NCI-H446 treated with DMSO at 0.1 percent for 48 hours (cell line): ENCODE measurements at regions not wholly inside any gene's neighbourhood (a gene's known extent, or its start where the extent isn't known, plus 50 kb on each side); places are given as distances from the start of the nearest gene placed in this dataset.
"Not testable (repeated sequence)": the region's sequence is repeated elsewhere in the genome, so short reads cannot be mapped to it uniquely, and the experiment has no call there.

Source experiments
- DNase-seq: peaks from one replicate; lab custom pipeline; 2025; lab: John Stamatoyannopoulos, UW

- no peak for DNase-seq
These were observed 1384.4 kb upstream of the PCDH10 start for GRCh38 chr4:131764730-131765129.

- DNase-seq: not testable (repeated sequence)
These were observed 1374.7 kb upstream of the PCDH10 start for GRCh38 chr4:131774382-131774781.

GRCh38 chr4:131810565-131810964, 1338.5 kb upstream of the PCDH10 start:
- not testable (repeated sequence) for DNase-seq
